CD14-positive monocyte (primary cell): ENCODE measurements at regions not wholly inside any gene's neighbourhood (a gene's known extent, or its start where the extent isn't known, plus 50 kb on each side); places are given as distances from the start of the nearest gene placed in this dataset.

Source experiments
- DNase-seq, 3 donors: peaks; one replicate each; pipeline ENCODE4 v3.0.0-alpha.2; 2011 to 2022
- H2AFZ ChIP-seq: 2 replicates; pipeline ENCODE4 v1.6.0; 2012; ENCODE audit warnings: mild to moderate bottlenecking, low read depth, low read length, inconsistent platforms; ENCODE audit not compliant: insufficient read depth, poor library complexity, severe bottlenecking
- H3K27ac ChIP-seq, 2 donors: 1 replicate in 1 of 2; 2 replicates in 1 of 2; pipeline ENCODE4 v1.5.1; 2012 to 2013; ENCODE audit warnings: low read length in 2 of 2, control low read depth in 1 of 2, inconsistent platforms in 1 of 2, low read depth in 1 of 2, mild to moderate bottlenecking in 1 of 2
- H3K27me3 ChIP-seq, 2 donors: one replicate each; pipeline versions ENCODE4 v1.6.0 to v1.6.1; 2011 to 2013; ENCODE audit warnings: low read length in 2 of 2; ENCODE audit not compliant: control insufficient read depth in 2 of 2, insufficient read depth in 2 of 2
- H3K36me3 ChIP-seq, 2 donors: replicated peaks in 1 of 2; 1 replicate in 1 of 2; 2 replicates in 1 of 2; pipeline versions ENCODE4 v1.5.1 to v1.6.1; 2012 to 2013; ENCODE audit warnings: low read length in 2 of 2, control low read depth in 1 of 2, inconsistent platforms in 1 of 2, mild to moderate bottlenecking in 1 of 2; ENCODE audit not compliant: insufficient read depth in 2 of 2, control insufficient read depth in 1 of 2
- H3K4me1 ChIP-seq, 2 donors: 1 replicate in 1 of 2; 2 replicates in 1 of 2; pipeline versions ENCODE4 v1.5.1 to v1.6.1; 2012 to 2013; ENCODE audit warnings: low read length in 2 of 2, control low read depth in 1 of 2, inconsistent platforms in 1 of 2, mild to moderate bottlenecking in 1 of 2, moderate library complexity in 1 of 2; ENCODE audit not compliant: insufficient read depth in 2 of 2, control insufficient read depth in 1 of 2
- H3K4me2 ChIP-seq: replicated peaks from 2 replicates; pipeline ENCODE3; 2012; ENCODE audit warnings: low read length, moderate library complexity, mild to moderate bottlenecking; ENCODE audit not compliant: poor library complexity, severe bottlenecking; ENCODE audit errors: extremely low read depth
- H3K4me3 ChIP-seq, 3 experiments: fragments of 200-600 bp in 1 of 3; sonication (generic) in 1 of 3; replicated peaks in 1 of 3; 1 replicate in 2 of 3; 2 replicates in 1 of 3; pipeline ENCODE4 v1.5.1; 2011 to 2013; ENCODE audit warnings: low read length in 3 of 3, mild to moderate bottlenecking in 3 of 3, control low read depth in 2 of 3, low read depth in 2 of 3, inconsistent platforms in 1 of 3, moderate library complexity in 1 of 3
- H3K79me2 ChIP-seq: 2 replicates; pipeline ENCODE4 v1.6.0; 2012; ENCODE audit warnings: mild to moderate bottlenecking, control low read depth, inconsistent platforms, low read length, moderate library complexity; ENCODE audit not compliant: insufficient read depth
- H3K9ac ChIP-seq: 2 replicates; pipeline ENCODE4 v1.6.0; 2017; ENCODE audit warnings: low read length, mild to moderate bottlenecking; ENCODE audit not compliant: insufficient read depth, poor library complexity, severe bottlenecking
- H3K9me3 ChIP-seq, 2 donors: replicated peaks in 1 of 2; 1 replicate in 1 of 2; 2 replicates in 1 of 2; pipeline versions ENCODE4 v1.5.1 to v1.6.1; 2012 to 2013; ENCODE audit warnings: low read length in 2 of 2, control low read depth in 1 of 2; ENCODE audit not compliant: control insufficient read depth in 1 of 2, insufficient read depth in 1 of 2
- H4K20me1 ChIP-seq: 2 replicates; pipeline ENCODE4 v1.6.0; 2012; ENCODE audit warnings: mild to moderate bottlenecking, low read length, control low read depth, moderate library complexity; ENCODE audit not compliant: insufficient read depth
- H3K27ac Mint-ChIP-seq, 7 donors: one replicate each; pipeline ENCODE4 v1.8.0; 2020; ENCODE audit warnings: mild to moderate bottlenecking in 7 of 7, mixed read lengths in 7 of 7, moderate library complexity in 6 of 7, inconsistent platforms in 2 of 7
- H3K27me3 Mint-ChIP-seq, 3 donors: one replicate each; pipeline ENCODE4 v1.8.0; 2021 to 2022; ENCODE audit warnings: low read depth in 3 of 3, mild to moderate bottlenecking in 3 of 3, mixed read lengths in 3 of 3, moderate library complexity in 3 of 3, inconsistent platforms in 1 of 3
- H3K36me3 Mint-ChIP-seq, 2 donors: one replicate each; pipeline ENCODE4 v1.8.0; 2020; ENCODE audit warnings: mixed read lengths in 2 of 2, inconsistent platforms in 1 of 2, mild to moderate bottlenecking in 1 of 2
- H3K4me1 Mint-ChIP-seq: one replicate; pipeline ENCODE4 v1.8.0; 2020; ENCODE audit warnings: mild to moderate bottlenecking, mixed read lengths
- H3K4me3 Mint-ChIP-seq, 2 donors: one replicate each; pipeline ENCODE4 v1.8.0; 2020; ENCODE audit warnings: mild to moderate bottlenecking in 2 of 2, mixed read lengths in 2 of 2, moderate library complexity in 1 of 2
- H3K9me3 Mint-ChIP-seq, 7 donors: one replicate each; pipeline ENCODE4 v1.8.0; 2020 to 2022; ENCODE audit warnings: mixed read lengths in 7 of 7, mild to moderate bottlenecking in 6 of 7, moderate library complexity in 6 of 7, inconsistent platforms in 2 of 7
- WGBS: methylation state at CpG from one replicate; pipeline ENCODE4 v1.1.5; 2013; ENCODE audit warnings: missing lambda C conversion rate; ENCODE audit not compliant: insufficient coverage; 5-methylcytosine and 5-hydroxymethylcytosine counted together
- intact Hi-C, 2 donors: fragments of 100-400 bp; cut with micrococcal nuclease; formaldehyde crosslinking; loops; one replicate each; pipeline versions ENCODE4 v1.15.0 to v1.15.1; 2023
- TF ChIP-seq, protein P1 (sequence below): fragments of 200-600 bp; IDR thresholded peaks from one replicate; pipeline ENCODE4 v1.8.0; 2022; ENCODE audit warnings: antibody characterized with exemption, mild to moderate bottlenecking

DNA sequence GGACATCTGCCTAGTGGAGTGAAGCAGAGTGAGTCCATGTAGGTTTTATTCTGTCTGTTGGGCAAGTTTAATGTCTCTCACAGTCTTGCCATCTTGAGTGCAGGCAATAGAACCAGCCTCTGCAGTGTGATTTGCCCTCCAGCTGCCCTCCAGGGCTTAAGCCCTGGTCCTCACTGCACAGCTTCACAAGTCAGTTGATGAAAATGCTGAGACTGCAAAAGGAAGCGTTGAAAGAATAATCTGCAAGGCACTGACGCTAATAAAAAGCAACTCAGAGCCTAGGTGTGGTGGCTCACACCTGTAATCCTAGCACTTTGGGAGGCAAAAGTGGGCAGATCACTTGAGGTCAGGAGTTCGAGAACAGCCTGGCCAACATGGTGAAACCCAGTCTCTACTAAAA lies 54.1 kb upstream of the PHOX2B start:
- H3K4me1 ChIP-seq, result no peaks in the 10 kb centered on the region
- H3K27ac ChIP-seq, result no peak overlapping the region
- 94% methylated on average over 2 of the region's 3 CpGs for WGBS
- Mint-ChIP-seq H3K4me3 (no peak overlapping the region), H3K27me3 (peaks cover 2 to 9% (median 3%) of the 10 kb centered on the region in 3 donors), H3K4me1 (no peaks in the 10 kb centered on the region), H3K36me3 (no peaks in the 10 kb centered on the region), H3K9me3 (peaks cover 0 to 6% (median 0%) of the 10 kb centered on the region in 7 donors), H3K27ac (no peak overlapping the region)
- H3K79me2 ChIP-seq, result no peaks in the 10 kb centered on the region
- no peaks in the 10 kb centered on the region for H4K20me1 ChIP-seq
- TF ChIP-seq, protein P1, sequence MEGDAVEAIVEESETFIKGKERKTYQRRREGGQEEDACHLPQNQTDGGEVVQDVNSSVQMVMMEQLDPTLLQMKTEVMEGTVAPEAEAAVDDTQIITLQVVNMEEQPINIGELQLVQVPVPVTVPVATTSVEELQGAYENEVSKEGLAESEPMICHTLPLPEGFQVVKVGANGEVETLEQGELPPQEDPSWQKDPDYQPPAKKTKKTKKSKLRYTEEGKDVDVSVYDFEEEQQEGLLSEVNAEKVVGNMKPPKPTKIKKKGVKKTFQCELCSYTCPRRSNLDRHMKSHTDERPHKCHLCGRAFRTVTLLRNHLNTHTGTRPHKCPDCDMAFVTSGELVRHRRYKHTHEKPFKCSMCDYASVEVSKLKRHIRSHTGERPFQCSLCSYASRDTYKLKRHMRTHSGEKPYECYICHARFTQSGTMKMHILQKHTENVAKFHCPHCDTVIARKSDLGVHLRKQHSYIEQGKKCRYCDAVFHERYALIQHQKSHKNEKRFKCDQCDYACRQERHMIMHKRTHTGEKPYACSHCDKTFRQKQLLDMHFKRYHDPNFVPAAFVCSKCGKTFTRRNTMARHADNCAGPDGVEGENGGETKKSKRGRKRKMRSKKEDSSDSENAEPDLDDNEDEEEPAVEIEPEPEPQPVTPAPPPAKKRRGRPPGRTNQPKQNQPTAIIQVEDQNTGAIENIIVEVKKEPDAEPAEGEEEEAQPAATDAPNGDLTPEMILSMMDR, result no peak
- intact Hi-C loops, result no loop called here
- H3K27me3 ChIP-seq, result no peaks in the 10 kb centered on the region
- no peak overlapping the region for H3K9ac ChIP-seq
- no peak overlapping the region for H3K4me3 ChIP-seq
- no peaks in the 10 kb centered on the region for H3K36me3 ChIP-seq
- no peak overlapping the region for H2AFZ ChIP-seq
- H3K4me2 ChIP-seq, result no peak overlapping the region
- no peaks in the 10 kb centered on the region for H3K9me3 ChIP-seq
- no peak for DNase-seq

DNA sequence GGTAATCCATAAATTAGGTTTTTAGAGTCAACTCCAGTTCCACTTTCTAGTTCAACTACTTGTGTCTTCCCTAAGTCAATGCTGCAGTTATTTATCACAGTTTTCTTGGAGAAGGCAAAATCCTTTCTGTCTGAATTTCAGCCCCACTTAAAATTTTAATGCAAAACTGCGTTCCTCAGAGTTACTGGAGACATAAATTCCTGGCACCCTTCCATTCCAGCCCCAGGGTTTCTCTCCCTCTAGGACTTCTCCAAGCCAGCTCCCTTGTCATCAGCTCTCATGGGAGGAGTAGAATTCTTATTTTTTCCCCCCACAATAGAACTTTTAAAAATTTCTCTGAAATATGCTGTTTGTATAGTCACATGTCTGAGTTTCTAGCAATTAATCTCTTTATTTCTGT lies 50.6 kb upstream of the PHOX2B start:
- TF ChIP-seq, protein P1, result no peak
- no CpG with 5 or more reads among the region's 1 CpG for WGBS
- H3K36me3 Mint-ChIP-seq, result no peaks in the 10 kb centered on the region
- Histone ChIP-seq H3K4me1 (no peaks in the 10 kb centered on the region), H3K4me3 (no peak overlapping the region), H3K36me3 (no peaks in the 10 kb centered on the region), H3K27me3 (peaks cover 4 to 10% of the 10 kb centered on the region in 2 donors), H3K79me2 (no peaks in the 10 kb centered on the region), H3K9me3 (no peaks in the 10 kb centered on the region), H2AFZ (no peak overlapping the region), H4K20me1 (no peaks in the 10 kb centered on the region), H3K9ac (no peak overlapping the region), H3K4me2 (no peak overlapping the region), H3K27ac (no peak overlapping the region)
- DNase-seq, result no peak
- H3K9me3 Mint-ChIP-seq, result peaks cover 0 to 6% (median 0%) of the 10 kb centered on the region in 7 donors
- H3K27ac Mint-ChIP-seq, result no peak overlapping the region
- H3K27me3 Mint-ChIP-seq, result peaks cover 3 to 23% (median 4%) of the 10 kb centered on the region in 3 donors
- H3K4me1 Mint-ChIP-seq, result no peaks in the 10 kb centered on the region
- no peak overlapping the region for H3K4me3 Mint-ChIP-seq
- intact Hi-C loops, result no loop called here
